Kidney epithelial cell (primary cell): ENCODE measurements at regions not wholly inside any gene's neighbourhood (a gene's known extent, or its start where the extent isn't known, plus 50 kb on each side); places are given as distances from the start of the nearest gene placed in this dataset.

Experiments
- DNase-seq: peaks from one replicate; pipeline ENCODE4 v3.0.0-alpha.2; 2010; ENCODE audit warnings: low read depth
- H3K27me3 ChIP-seq: 2 replicates; pipeline ENCODE4 v1.6.0; 2011; ENCODE audit warnings: low read length; ENCODE audit not compliant: control insufficient read depth, insufficient read depth
- H3K36me3 ChIP-seq: 2 replicates; pipeline ENCODE4 v1.5.1; 2011; ENCODE audit warnings: low read length; ENCODE audit not compliant: control insufficient read depth, insufficient read depth
- H3K4me3 ChIP-seq: 2 replicates; pipeline ENCODE4 v1.5.1; 2011; ENCODE audit warnings: low read depth, mild to moderate bottlenecking, control low read depth, low read length
- TF ChIP-seq, protein P1 (sequence below): IDR thresholded peaks from 2 replicates; pipeline ENCODE4 v1.5.1; 2011; ENCODE audit warnings: mild to moderate bottlenecking, moderate library complexity, low read length, control low read depth, inconsistent platforms; ENCODE audit not compliant: insufficient read depth, poor library complexity, severe bottlenecking

DNA sequence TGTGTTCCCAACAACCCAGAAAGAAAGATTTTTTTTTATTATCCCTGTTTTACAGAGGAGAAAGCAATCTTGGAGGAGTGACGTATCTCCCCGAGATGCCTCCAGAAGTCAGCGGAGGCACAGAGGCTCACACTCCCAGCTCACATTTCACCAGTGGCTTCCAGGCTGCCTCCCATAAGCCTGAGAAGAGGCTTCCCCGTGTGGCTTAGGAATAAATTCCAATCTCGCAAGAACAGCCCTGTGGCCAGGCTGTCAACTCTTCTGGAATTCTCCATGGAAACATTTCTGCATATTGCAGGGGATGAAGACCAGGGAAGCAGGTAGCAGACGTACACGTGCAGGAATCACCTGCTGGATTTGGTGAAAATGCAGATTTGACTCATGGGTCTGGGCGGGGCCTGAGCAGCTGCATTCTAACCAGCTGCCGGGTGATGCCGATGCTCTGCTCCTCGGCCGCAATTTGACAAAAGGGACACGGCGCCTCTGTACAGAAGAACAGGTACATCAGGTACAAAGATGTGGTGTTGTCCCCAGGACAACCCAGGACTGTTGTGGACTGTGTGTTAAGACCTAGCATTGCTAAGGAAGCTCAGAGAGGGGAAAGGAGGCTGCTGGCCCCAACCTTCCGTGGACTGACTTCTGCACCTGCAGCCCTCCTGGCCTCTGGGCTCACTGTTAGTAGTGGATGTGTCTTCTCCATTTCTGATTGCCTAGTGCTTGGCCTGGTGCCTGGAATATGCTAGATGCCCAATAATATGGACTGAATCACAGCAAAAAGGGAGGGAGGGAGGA is 114.2 kb upstream of the ID2 start:
- TF ChIP-seq, protein P1, sequence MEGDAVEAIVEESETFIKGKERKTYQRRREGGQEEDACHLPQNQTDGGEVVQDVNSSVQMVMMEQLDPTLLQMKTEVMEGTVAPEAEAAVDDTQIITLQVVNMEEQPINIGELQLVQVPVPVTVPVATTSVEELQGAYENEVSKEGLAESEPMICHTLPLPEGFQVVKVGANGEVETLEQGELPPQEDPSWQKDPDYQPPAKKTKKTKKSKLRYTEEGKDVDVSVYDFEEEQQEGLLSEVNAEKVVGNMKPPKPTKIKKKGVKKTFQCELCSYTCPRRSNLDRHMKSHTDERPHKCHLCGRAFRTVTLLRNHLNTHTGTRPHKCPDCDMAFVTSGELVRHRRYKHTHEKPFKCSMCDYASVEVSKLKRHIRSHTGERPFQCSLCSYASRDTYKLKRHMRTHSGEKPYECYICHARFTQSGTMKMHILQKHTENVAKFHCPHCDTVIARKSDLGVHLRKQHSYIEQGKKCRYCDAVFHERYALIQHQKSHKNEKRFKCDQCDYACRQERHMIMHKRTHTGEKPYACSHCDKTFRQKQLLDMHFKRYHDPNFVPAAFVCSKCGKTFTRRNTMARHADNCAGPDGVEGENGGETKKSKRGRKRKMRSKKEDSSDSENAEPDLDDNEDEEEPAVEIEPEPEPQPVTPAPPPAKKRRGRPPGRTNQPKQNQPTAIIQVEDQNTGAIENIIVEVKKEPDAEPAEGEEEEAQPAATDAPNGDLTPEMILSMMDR = no peak
- DNase-seq = no peak

DNA sequence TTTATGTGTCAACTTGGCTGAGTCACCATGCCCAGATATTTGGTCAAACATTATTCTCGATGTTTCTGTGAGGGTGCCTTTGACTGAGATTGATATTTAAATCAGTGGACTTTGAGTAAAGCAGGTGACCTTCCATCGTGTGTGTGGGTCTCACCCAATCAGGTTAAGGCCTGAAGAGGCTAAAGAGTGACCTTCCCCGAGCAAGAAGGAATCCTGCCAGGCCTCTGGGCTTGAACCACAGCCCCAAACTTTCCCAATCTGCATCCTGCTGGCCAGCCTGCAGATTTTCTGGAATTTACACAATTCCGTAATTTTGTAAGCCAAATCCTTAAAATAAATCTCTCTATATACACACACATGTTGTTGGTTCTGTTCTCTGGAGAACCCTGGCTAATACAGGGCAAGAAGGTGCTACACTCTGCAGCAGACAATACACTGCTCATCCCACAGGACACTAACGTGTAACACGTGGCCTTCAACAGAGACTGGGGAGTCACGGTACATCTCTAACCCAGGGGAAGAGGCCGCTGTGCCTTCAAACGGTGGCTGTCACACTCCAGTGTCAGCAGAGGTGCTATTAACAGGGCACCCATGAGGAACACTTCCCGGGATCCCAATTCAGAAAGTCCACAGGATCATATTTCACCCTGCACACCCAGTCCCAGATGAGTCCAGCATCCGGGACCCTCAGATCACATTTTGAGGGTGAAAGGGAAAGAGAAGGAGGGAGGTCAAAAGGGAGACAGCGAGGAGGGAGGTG is 113.1 kb upstream of the ID2 start:
- no peak for DNase-seq
- Histone ChIP-seq H3K4me3 (no peak overlapping the region), H3K27me3 (no peaks in the 10 kb centered on the region), H3K36me3 (no peaks in the 10 kb centered on the region)
- TF ChIP-seq, protein P1 = no peak

More for the DNA sequence above, 114.2 kb upstream of the ID2 start:
- H3K27me3 ChIP-seq = no peaks in the 10 kb centered on the region
- no peaks in the 10 kb centered on the region for H3K36me3 ChIP-seq
- no peak overlapping the region for H3K4me3 ChIP-seq

DNA sequence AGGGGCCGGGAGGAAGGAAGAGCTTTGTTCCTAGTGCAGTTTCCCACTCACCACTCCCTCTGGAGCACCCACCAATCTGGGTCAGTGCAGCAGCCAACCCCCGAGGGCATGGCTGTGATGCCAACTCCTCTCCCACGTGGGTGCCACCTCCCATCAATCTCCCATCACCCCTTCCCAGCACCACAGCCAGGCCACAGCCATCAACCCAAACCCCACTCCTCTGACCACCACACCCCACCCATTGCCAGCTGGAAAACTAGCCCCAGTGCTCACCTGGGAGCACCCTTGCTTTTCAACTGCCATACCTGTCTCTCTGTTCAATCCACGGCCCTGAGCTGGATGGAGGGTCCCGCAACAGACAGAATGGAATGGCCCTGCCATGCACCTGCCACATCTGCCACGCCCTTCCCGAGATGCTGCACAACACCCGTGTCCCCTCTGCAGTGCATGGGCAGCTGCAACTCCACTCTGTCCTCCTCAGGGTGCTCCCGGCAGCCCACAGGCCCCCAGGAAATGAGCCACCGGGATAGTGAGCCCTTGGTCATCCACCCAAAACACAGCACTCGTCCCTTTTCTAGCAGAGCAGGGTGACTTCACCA is 112.4 kb upstream of the ID2 start:
- Histone ChIP-seq H3K4me3 (no peak overlapping the region), H3K27me3 (no peaks in the 10 kb centered on the region), H3K36me3 (no peaks in the 10 kb centered on the region)
- DNase-seq = no peak
- TF ChIP-seq, protein P1 = no peak

DNA sequence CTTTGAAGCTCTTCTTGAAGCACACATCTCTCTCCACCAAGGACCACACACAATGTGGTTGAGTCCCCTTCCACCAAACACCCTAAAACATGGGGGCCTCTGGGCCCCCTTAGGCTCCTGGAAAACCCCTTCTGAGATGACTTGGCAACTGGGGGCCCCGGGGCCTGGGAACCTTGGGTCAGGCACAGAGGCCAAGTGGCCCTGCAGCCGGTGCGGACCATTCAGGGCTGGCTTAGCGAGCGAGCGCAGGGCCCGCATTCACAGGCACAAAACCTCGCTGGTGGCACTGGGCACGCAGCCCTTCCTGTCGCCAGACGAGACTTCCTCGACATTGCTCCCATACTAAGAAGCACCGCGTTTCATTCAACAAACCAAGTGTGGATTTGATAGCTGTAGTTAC is 111.2 kb upstream of the ID2 start:
- H3K27me3 ChIP-seq = no peaks in the 10 kb centered on the region
- DNase-seq = no peak
- TF ChIP-seq, protein P1 = no peak
- H3K4me3 ChIP-seq = no peak overlapping the region
- no peaks in the 10 kb centered on the region for H3K36me3 ChIP-seq

DNA sequence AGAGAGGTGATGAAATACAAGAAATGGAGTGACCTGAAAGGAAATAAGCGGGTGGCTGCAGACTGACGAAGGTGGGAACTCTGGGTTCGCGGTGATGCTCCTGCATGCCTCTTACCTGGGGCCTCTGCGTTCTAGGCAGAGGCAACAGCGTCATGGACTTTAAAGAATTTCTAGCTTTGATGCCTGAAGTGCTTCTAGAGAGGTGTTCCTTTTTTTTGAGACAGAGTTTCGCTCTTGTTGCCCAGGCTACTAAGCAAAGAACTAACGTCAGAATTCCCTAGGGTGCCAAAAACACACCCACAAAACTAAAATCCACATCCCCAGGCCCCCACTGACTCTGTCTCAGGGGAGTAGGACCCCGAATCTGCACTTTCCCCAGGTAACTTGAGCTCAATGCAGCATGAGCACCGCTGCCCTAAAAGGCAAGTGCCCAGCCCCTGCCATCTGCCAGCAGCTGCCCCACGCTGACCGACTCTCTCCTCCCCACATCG is 110.5 kb upstream of the ID2 start:
- TF ChIP-seq, protein P1 = no peak
- DNase-seq = no peak

More for the DNA sequence above, 110.5 kb upstream of the ID2 start:
- no peak overlapping the region for H3K4me3 ChIP-seq
- H3K27me3 ChIP-seq = no peaks in the 10 kb centered on the region
- no peaks in the 10 kb centered on the region for H3K36me3 ChIP-seq
